NCI-H1417 treated with DMSO at 0.1 percent for 48 hours (cell line): ENCODE measurements at regions not wholly inside any gene's neighbourhood (a gene's known extent, or its start where the extent isn't known, plus 50 kb on each side); places are given as distances from the start of the nearest gene placed in this dataset.
"Not testable (repeated sequence)": the region's sequence is repeated elsewhere in the genome, so short reads cannot be mapped to it uniquely, and the experiment has no call there.

Experiments
- DNase-seq: peaks from one replicate; lab custom pipeline; 2025; lab: John Stamatoyannopoulos, UW

DNA sequence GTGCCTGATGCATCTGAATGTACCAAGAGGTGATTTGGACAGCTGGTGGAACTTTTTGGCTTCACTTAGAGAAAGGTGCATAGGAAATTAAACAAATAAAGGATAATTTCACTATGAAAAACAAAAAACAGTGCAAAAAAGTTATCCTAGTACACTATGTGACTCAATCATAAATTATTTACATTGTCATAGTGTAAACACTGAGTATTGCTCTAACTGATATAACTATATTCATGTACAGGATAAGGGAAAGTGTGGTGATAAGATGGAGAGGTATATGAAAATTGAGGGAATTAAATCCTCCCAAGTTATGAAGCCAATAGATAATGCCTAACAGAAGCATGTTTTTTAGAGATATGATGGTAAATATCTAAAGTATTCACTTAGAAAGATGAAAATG lies 50.2 kb upstream of the CPNE4 start:
- DNase-seq = no peak

DNA sequence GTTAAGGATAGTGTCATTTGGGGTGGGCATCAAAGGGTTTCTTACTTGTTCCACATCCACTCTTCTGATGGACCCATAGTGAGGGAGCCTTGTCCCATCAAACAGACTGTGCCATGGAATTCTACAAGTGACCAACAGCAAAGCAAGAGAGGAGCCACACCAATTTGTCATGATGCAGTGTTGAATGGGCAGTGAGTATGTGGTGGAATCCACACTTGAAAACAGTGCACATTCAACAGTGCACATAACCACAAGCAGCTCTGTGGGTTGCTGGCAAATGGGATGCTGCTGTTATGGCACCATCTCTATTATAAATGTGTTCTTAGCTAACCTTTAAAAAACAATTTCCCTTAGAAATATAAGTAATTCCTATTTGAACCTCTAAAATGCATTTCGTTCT lies 52.5 kb upstream of the CPNE4 start:
- DNase-seq = no peak

DNA sequence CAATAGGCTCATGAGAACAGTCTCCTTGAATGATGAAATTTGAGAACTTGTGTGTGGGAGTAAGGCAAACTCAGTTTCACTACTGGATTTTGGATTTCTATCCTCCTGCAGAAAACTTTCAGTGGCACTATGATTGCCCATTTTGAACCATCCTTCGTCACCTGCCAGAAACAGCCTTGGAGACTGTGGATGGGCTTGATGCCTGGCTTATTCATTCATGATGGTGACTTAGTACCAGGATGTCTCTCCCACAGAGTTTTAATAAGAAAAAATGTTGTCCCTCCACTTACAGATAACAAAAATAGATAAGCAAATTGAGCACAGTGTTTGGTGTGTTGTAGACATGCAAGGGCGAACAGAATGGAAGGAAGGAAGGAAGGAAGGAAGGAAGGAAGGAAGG lies 53.5 kb upstream of the CPNE4 start:
- no peak for DNase-seq

DNA sequence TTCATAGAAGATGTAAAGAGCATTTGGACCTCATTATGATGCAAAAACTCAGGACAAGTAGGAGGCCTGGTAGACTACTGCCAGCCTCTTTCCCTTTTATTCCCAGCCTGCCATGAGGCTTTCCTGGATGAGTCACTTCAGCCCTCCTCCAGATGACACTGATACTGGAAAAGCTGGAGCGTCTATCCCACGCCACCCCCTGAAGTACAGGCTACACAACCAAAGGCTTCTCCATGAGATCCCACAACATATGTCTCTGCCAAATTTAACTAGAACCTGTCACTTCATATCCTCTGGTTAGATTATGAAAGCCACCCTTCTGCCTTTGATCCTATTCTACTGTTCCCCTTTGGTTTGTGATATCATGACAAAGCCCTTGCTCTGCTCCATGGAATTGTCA lies 56.1 kb upstream of the CPNE4 start:
- DNase-seq = no peak

DNA sequence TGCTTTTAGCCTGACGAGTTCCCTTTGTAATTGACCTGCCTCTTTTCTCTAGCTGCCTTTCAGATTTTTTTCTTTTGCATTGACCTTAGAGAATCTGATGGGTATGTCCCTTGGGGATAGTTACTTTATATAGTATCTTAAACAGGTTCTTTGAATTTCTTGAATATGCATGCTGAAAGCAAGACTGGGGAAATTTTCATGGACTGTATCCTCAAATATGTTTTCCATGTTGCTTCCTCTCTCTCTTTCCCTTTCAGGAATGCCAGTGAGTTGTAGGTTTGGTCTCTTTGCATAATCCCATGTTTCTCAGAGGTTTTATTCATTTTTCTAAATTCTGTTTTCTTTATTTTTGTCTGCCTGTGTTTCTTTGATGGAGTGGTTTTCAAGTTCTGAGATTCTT lies 81.8 kb upstream of the CPNE4 start:
- DNase-seq = no peak

DNA sequence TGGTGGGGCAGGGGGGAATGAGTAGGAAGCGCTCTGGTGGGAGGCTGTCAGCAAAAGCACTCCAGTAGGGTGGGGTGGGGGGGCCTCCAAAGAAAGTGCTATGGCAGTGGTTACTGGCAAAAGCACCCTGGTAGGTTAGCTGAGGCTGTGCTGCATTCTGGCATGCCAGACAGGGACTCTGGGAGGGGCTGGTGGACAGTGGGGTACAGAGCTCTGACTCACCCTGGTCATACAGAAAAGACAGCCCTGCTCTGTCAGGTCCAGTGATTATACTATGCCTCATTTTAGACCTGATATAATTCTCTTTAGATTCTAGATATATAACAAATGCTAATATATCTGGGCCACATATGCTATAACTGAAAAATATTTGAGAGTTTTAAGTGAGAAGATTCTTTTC lies 82.8 kb upstream of the CPNE4 start:
- no peak for DNase-seq

DNA sequence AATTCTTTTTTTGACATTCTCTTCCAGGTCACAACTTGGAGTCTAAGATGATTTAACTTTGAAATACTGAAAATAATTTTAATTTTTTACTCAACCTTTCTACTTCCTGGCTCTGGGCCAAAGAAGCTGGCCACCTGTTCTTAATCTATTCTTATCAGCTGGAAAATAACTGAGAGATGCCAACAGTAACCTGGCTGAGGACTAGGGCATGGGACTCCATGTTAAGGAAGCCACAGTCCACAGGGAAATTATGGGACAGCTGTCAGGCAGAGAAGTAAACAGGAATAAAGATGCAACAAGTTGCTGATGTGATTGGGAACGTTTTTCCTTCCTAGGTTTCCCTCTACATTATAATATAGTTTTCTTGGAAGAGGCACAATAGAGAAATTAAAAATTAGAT lies 84.7 kb upstream of the CPNE4 start:
- no peak for DNase-seq

DNA sequence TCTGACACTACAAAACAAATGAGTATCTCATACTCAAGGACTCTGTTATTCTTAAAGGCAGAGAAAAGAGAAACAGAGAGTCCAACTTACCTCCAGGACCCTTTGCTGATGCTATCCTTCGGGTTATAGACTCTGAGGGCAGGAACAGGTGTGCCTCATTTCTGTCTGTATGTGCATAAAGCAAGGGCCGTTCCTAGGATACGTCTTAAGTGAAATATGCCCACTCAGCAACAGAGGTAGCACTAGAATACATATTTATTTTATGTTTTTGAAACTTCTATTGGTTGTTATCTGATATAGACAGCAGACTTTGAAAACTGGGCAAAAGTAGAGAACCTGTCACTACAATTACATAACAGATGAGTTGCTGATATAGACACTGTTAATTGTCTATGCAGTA lies 89.3 kb upstream of the CPNE4 start:
- no peak for DNase-seq

DNA sequence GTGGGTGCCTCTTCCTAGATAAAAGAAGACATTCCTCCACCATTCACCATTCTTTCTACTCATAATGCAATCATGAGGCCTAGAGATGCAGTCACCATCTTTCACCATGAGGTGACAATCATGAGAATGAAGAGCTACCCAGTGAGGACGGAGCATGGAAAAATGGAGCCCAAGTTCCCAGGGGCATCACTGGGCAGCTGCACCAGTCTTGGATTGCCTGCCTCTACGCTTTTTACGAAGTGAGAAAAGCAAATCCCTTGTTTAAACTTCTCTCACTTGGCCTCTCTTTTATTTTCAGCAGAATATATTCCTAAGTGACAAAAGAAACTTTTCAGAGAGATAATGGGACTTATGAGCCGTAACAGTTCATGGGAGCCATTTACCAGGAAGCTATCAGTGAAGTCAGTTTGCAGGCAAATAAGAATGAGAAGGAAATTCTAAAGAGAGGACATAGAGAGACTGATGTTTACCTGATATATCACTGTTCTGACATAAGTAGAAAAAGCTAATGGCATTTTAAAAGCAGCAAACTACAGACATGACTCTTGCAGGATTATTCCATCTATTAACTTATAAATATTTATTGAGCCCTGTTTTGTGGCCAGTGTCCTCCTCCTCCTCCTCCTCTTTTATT lies 90.0 kb upstream of the CPNE4 start:
- DNase-seq = no peak

DNA sequence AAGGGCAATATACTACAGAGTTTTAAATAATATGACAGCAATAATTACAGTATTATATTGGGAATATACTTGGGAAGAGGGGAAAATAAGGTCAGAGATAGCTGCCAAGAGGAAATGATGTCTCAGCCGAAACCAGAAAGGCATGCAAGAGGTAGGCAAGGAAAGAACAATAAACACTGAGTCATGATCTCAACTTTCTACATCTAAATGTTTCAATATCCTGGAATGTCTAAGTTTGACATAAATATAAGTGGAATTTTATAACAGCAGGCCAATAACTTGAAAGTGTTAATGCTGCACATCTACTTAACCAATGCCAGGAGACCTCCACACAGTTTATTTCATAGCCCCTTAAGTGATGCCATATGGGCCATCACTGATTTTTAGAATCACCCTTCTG lies 99.8 kb upstream of the CPNE4 start:
- DNase-seq = no peak

DNA sequence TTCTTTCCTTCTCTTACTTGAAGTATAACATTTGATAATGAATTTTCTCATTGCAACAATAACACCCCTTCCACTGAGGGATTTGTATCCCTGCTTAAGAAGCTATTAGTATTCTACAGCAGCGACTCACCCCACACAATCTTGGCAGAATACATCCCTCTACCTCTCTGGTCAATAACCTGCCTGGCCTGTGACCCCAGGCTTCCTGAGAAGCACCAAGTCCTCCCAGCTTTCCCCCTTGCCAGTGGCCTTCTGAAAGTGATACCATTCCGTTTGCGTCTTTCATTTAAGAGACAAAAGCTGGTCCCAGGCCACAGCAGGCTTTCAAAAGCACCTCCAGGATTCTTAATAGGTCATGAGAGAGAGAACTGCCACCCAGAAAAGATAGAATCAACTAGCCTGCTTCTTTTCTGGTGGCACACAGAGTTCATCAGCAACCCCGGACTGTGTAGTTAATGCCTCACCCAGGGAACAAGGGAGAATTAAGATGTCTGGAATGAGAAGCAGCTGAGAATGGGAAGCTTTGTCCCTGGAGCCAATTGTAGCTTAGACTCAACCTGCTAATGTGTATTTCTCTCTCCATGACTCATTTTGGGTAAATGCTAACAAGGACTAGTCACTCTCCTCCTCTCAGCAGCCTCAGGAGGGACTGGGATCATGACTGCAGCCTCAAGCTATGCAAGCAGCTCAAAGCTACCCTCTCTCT lies 101.0 kb upstream of the CPNE4 start:
- DNase-seq = no peak

DNA sequence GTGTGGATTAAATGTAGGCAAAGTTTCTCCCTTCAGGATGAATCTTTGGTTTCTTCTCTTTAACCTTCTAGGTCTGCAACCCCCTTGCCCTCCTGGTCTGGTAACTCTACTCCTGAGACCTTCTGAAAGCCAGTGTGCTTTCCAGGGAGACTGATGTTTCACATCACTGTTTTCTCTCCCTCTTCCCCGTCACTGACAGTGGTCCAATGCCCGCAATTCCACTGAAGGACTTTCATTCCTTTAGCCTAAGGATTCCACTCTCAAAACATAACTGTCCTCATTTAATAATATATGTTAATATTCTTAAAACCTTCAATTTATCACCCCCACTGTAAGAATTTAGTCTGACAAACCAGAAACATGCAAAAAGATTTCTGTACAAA lies 101.5 kb upstream of the CPNE4 start:
- DNase-seq = no peak

DNA sequence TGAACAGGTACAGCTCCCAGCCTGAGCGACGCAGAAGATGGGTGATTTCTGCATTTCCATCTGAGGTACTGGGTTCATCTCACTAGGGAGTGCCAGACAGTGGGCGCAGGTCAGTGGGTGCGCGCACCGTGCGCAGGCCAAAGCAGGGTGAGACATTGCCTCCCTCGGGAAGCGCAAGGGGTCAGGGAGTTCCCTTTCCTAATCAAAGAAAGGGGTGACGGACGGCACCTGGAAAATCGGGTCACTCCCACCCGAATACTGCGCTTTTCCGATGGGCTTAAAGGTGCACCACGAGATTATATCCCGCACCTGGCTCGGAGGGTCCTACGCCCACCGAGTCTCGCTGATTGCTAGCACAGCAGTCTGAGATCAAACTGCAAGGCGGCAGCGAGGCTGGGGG lies 102.1 kb upstream of the CPNE4 start:
- not testable (repeated sequence) for DNase-seq

DNA sequence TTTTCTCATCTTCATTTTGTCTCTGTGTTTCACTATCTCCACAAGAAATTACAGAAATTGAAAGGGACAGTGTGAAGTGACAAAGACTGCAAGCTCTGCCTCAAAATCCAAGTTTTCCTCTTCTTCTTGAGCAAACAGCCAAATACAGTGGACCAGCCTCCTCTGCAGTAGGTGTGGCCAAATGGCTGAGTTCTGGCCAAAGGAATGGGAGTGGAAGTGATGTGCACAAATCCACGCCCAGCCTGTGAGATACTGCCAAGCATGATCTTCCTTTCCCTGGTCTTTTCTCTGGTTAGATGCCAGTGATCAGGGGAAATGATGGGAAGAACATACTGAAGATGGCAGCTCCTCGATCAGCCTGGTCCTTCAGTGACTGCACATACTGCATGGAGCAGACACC lies 111.0 kb upstream of the CPNE4 start:
- no peak for DNase-seq

DNA sequence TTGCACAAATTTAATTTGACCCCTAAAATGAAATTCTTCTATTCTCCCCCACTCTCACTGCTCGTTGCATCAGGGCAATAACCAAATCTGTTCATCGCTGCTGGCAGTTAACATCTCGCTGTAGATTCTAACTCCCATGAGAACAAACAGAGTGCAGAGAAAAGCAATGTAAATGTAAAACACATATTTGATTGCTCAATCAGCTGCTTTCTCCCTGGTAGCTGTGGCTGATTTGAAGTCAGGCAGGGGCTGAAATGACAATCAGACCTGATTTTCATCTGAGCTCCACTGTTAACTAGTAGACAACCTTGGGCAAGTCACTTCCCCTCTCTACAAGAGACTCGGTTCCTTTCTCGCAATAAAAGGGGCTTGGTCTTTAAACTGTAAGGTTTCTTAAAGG lies 119.8 kb upstream of the CPNE4 start:
- DNase-seq = no peak

DNA sequence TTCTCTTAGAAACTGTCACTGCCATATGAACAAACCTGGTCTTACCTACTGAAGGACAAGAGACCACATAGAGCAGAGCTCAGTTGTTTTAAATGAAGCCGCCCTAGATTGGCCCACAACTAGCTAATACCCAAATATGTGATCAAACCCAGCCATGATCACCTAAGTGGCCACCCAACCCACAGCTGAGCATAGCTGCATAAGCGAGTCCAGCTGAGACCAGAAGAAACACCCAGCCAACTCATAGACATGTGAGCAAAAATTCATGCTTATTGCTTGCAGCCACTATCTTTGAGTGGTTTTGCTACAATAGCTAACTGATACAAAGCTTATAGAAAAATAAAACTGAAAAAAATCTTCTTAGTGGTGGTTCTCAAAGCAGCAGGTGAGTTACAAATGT lies 124.3 kb upstream of the CPNE4 start:
- DNase-seq = no peak

DNA sequence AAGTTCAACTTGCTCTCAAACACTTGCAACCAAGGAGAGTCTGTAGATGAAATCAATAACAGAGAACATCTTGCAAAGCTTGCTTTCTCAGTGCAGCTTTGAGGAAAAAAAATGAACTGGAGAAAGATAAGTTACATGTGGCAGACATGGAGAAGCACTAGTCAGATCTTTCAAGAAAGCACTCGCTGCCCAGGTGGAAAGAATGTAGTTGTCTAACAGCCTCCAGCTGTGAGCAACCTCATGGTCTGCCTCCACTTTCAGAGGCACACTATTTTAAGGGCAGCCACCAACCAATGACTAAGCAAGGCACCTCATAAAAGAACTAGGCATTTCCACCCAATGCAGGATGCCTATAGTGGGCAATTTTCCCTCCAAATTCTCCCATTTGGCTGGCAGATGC lies 125.4 kb upstream of the CPNE4 start:
- DNase-seq = no peak

DNA sequence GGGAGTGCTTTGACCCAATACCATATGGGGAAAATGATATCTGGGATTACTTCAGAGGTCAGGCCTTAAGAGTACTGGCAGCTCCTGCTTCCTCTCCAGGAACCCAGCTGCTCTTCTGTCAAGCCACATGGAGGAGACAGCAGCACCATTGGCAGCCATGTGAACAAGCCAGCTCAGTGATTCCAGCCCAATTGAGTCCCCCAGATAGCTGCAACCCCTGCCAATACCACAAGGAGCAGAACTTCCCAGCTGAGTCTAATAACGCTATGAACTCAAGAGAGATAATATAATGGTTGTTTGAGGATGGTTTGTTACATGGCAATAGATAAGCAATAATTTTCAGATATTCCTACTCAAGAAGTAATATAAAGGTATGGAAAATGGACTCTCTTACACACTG lies 126.8 kb upstream of the CPNE4 start:
- no peak for DNase-seq

DNA sequence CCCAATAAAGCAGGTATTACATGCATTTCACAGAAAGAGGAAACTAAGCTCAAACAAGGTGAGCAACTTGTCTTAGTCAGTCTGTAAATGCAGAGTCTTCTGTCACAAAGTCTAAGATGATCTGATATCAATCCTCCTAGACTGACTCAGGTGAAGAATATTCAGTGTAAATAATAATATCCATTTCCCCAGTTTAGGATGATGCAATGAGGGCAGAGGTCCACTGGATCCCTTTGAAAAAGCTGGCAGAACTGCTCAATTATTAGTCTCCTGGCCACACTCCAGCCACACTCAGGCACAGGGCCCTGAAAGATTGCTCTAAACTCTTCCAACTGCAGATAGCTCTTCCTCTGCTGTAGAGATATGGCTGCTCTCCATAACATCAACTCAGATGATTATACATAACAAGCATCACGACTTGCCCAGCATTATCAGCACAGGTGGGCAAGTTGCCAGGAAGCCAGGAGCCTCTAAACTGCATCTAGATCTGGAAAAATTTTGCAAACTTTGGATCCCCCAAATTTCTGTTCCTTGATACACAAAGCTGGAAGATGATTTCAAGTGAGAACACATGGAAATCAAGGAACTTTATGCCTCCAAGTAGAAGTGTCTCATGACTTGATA lies 129.8 kb upstream of the CPNE4 start:
- DNase-seq = no peak

DNA sequence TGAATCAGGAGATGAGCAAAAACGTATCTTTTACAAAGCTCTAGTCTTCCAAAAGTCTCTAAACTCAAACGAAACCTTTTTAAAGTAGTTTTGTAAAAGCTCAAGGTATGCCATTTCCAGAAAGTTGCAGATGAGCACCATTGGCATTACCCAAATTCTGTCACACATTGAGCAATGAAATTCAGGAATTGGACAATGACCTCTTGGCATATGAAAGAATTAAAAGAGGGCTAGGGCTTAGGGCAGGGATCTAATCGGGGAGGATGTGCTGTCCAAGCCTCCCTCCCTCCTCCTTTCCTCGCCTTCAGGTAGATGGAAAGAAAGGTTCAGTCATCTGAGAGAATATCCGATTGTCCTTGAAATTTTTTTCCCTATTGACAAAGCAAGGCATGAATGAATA lies 133.1 kb upstream of the CPNE4 start:
- DNase-seq = no peak

DNA sequence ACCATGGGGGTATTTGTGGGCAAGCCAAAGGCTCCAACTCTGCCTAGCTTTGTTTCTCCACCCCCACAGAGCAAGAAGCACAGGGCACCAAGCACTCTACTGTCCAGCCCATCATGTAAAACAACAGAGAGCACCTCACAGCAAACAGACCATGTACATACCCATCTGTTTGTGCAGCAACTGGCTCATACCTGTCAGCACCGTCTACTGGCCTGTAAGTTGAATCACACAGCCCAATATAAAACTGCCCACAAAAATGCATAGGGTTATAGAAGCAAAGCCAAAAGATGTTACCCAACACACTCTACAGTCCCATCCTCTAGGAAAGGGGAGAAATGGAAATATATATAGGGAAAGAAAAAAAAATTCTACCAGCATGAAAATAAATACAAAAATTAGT lies 139.7 kb upstream of the CPNE4 start:
- no peak for DNase-seq

DNA sequence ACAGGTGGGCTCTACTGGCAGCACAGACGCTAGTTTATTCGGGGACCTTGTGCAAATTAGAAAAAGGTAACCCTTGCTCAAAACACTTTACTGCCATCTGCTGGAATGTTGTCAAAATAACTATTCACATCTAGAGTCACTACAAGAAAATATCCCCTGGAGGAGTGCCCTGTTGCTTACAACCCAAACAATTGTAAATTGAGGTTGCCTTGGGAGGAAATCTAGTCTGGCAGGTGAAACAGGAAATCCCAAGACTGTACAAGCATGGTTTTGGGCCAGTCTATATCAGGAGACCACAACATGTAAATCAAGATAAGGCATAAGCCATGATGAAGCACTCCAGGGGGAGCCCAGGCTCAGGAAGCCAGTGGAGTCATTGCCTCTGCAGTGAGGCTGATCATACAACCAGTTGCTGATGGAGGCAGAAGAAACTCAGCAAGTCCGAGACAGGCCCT lies 136.8 kb upstream of the ACP3 start:
- peak; percentile 69 for DNase-seq

DNA sequence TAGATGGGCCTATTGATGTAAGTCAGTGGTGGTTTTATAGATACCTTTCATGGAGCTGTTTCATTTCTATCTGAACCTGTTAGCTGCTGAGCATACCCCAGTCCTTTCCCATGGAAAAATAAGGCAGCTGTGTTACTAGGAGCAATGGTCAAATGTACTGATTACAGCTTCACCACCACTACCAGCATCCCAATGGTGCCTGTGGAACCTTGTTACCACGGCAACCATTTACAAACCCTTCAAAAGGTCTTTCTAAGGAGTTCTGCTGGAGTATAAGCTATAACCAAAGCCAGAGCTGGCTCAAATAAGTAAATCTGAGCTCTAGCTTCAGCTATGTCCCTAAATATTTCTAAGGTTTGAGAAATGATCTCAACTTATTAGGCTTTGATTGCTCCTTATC lies 133.4 kb upstream of the ACP3 start:
- DNase-seq = no peak

DNA sequence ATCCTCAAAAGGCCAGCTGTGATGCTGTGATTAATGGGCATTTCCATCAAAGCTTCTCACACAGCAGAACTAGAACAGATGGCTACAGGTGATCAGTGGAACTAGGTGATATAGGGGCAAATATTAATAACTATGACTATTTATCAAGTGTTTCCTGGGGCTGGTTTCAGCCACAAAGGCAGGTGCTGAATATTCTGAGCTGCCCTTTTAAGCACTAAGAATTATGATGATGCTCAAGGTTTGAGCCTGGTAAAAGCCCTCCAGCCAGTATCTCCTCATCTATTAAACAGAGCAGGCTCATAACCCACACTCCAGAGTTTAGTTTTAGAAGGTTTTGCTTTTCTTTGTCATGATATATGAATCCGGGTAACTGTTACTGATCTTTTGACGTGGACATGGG lies 129.5 kb upstream of the ACP3 start:
- DNase-seq = peak; percentile 94
